Omental fat pad (tissue), 3 donors: ENCODE measurements at regions not wholly inside any gene's neighbourhood (a gene's known extent, or its start where the extent isn't known, plus 50 kb on each side); places are given as distances from the start of the nearest gene placed in this dataset. TPM values are rescaled to one million over a fixed set of nuclear protein-coding genes. Genes with fewer than 3 reads are reported as not detected.

Experiments used
- ATAC-seq: fragments of 150-250 bp; one replicate; pipeline ENCODE4 v1.9.1; 2016; ENCODE audit warnings: mild to moderate bottlenecking, moderate library complexity; ENCODE audit not compliant: low FRiP score
- DNase-seq: peaks from one replicate; pipeline ENCODE4 v3.0.0-alpha.2; 2019; ENCODE audit warnings: low spot score
- small RNA-seq: library from RNA; depleted of rRNA; stranded (forward); fragments of <200 nt; gene quantifications from one replicate; pipeline ENCODE3, GENCODE V24; 2016
- TF ChIP-seq, protein P1 (sequence below), 3 donors: fragments of 450-650 bp; IDR thresholded peaks; one replicate each; pipeline ENCODE4 v1.5.1; 2016 to 2017; ENCODE audit warnings: antibody characterized with exemption in 3 of 3, mild to moderate bottlenecking in 3 of 3, moderate library complexity in 2 of 3

DNA sequence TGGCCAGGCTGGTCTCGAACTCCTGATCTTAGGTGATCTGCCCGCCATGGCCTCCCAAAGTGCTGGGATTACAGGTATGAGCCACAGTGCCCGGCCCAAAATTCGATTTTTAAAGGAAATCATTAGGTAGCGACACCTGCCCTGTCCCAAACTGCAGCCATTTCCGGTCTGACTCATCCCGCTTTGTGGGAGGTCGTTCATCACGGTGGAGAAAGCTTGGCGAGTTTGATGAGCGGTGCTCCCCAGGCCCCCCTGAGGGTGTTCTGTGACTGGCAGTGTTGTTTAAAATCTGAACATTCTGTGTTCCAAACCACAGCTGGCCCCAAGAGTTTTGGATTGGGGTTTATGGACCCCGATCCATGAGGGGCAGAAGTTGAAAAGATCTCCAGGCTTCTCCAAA, 53.0 kb upstream of the GLI2 start:
- no peak for DNase-seq
- ATAC-seq, result no peak
- TF ChIP-seq, protein P1, sequence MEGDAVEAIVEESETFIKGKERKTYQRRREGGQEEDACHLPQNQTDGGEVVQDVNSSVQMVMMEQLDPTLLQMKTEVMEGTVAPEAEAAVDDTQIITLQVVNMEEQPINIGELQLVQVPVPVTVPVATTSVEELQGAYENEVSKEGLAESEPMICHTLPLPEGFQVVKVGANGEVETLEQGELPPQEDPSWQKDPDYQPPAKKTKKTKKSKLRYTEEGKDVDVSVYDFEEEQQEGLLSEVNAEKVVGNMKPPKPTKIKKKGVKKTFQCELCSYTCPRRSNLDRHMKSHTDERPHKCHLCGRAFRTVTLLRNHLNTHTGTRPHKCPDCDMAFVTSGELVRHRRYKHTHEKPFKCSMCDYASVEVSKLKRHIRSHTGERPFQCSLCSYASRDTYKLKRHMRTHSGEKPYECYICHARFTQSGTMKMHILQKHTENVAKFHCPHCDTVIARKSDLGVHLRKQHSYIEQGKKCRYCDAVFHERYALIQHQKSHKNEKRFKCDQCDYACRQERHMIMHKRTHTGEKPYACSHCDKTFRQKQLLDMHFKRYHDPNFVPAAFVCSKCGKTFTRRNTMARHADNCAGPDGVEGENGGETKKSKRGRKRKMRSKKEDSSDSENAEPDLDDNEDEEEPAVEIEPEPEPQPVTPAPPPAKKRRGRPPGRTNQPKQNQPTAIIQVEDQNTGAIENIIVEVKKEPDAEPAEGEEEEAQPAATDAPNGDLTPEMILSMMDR (IDR thresholded peaks at IDR 0.05), result no peak

DNA sequence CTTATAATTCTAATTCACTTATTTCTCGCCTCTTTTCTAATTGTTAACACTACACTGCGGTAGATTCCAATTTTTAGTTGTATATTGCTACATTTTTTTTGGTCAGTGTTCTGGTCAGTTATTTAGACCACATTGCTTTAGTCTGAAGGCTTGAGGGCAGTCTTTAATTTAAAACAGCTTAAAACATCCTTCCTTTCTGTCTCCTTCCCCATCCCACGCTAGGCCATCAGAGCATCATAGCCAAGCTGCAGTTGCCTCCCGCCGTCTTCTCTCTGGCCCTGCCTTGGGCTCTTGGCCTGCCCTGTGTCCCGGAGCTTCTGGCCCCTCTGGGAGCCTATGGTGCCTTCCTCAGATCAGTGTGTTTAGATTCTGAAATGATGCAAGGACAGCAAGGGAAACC, 52.6 kb upstream of the GLI2 start:
- ATAC-seq (no peak), DNase-seq (no peak)
- TF ChIP-seq, protein P1 (IDR thresholded peaks at IDR 0.05), result no peak

DNA sequence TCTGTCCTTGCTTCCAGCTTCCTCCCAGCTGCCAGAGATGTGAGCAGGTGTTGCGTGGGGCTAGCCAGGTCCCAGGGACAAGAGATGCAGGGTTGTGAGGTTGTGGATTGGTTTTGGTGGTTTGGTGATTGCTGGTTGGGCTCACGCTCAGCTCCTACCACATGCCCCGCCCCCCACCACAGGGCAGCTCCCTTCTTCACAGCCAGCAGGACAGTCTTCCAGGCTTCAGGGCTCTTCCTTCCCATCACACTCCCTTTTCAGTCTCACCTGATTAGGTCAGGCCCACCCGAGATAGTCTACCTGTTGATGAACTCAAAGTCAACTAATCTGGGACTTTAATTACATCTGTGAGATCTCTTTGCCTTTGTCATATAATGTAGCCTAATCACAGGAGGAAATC, 52.0 kb upstream of the GLI2 start:
- DNase-seq (no peak), ATAC-seq (no peak)
- TF ChIP-seq, protein P1 (IDR thresholded peaks at IDR 0.05), result no peak

DNA sequence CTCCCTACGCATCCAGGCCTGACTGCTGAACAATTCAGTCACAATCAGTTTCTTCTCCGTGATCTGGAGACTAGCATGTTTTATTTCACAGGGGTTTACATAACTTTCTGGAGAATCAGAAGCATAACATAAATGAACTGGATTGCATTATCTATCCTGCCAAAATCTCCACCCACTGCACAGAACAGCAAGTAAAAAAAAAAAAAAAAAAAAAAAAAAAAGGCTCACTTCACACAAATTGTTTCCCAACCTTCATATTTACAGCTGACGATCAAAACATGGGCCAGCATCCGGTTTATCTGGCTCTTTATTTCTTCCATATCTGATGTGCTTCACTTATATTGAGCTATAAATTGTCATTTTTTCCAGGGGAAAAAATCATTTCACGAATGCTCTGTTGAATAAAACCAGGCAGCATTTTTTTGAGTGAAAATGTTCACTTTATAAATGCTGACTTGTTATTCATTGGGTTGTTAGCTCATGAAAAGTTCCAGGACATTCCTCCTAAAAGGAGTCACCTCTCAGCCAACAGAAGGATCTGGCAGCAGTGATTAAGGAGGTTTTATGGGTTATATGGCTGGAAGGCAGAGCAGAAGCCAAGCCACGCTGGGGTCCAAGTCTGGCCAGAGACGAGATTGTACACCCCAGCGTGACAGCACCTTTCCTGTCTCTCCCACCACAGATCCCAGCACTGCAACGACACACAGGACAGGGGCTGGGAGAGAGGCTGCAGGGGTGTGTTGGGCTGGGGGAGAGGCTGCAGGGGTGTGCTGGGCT, 51.2 kb upstream of the GLI2 start:
- TF ChIP-seq, protein P1 (IDR thresholded peaks at IDR 0.05), result no peak
- DNase-seq (no peak), ATAC-seq (peak; percentile 20)

DNA sequence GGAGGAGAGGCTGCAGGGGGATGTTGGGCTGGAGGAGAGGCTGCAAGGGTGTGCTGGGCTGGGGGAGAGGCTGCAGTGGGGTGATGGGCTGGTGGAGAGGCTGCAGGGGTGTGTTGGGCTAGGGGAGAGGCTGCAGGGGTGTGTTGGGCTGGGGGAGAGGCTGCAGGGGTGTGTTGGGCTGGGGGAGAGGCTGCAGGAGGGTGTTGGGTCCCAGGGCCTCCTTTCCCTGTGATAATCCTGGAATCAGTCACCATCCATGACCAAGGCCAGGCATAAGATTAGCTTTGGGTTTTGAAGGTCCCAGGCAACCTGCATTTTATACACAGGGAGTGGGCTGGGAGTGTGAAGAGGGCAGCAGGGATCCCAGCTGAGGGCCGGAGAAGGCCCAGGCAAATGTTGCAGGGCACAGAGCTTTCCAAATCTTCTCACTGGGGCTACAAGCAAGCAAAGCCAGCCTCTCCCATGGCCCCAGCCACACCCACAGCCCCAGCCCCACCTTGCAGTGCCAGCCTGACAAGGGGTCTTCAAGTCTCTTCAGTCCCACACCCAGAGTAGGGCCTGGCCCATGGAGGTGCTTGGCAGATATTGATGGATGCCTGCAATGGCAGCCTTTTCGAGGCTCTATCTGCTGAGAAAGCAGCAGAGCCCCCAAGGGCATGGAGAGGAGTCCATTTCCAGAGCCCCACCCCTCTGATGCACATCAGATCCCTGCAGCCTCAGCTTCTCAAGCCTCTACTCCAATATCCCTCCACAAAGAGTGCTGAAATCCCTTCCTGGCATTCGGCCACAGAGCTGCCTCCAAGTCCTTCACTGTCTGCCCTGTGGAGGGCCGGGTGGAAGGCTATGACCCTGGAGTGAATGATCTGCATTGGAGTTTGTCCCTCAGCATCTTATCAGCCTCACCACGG, 50.3 kb upstream of the GLI2 start:
- ATAC-seq, result no peak
- TF ChIP-seq, protein P1 (IDR thresholded peaks at IDR 0.05), result no peak
- DNase-seq, result no peak

Small RNAs in the stretch of these regions (small RNA-seq; reads per million reads assigned to genes)
- gene RF00019, result not detected
